22Rv1 (cell line): ENCODE measurements at regions not wholly inside any gene's neighbourhood (a gene's known extent, or its start where the extent isn't known, plus 50 kb on each side); places are given as distances from the start of the nearest gene placed in this dataset.

Experiments used
- H3K27ac ChIP-seq: fragments of 450-650 bp; 2 replicates; pipeline ENCODE4 v1.5.1; 2017
- CTCF ChIP-seq: fragments of 450-650 bp; IDR thresholded peaks from 2 replicates; pipeline ENCODE4 v1.5.1; 2017; ENCODE audit warnings: mild to moderate bottlenecking
- ZFX ChIP-seq: fragments of 450-650 bp; IDR thresholded peaks from 2 replicates; pipeline ENCODE4 v1.6.1; 2017; ENCODE audit warnings: antibody characterized with exemption, borderline replicate concordance

GRCh38 chr12:77273898-77274297 is 208.5 kb upstream of the E2F7 start:
- no peak overlapping the region for H3K27ac ChIP-seq
- TF ChIP-seq ZFX (no peak), CTCF (no peak)

- TF ChIP-seq ZFX, result no peak
- no peak for TF ChIP-seq CTCF
- H3K27ac ChIP-seq, result no peak overlapping the region
These were observed 191.6 kb upstream of the E2F7 start for GRCh38 chr12:77256956-77257355.

GRCh38 chr12:77253321-77253720 is 188.0 kb upstream of the E2F7 start:
- H3K27ac ChIP-seq, result no peak overlapping the region
- TF ChIP-seq ZFX, result no peak

- TF ChIP-seq ZFX (no peak), CTCF (no peak)
- H3K27ac ChIP-seq, result no peak overlapping the region
These were observed 186.4 kb upstream of the E2F7 start for GRCh38 chr12:77251799-77252198.

GRCh38 chr12:77249892-77250291 is 184.5 kb upstream of the E2F7 start:
- no peak for TF ChIP-seq ZFX
- no peak overlapping the region for H3K27ac ChIP-seq

GRCh38 chr12:77248036-77248435 is 182.7 kb upstream of the E2F7 start:
- no peak overlapping the region for H3K27ac ChIP-seq
- TF ChIP-seq CTCF (no peak), ZFX (no peak)

- no peak overlapping the region for H3K27ac ChIP-seq
- no peak for TF ChIP-seq CTCF
- no peak for TF ChIP-seq ZFX
These were observed 182.2 kb upstream of the E2F7 start for GRCh38 chr12:77247542-77247941.

- no peak for TF ChIP-seq ZFX
- TF ChIP-seq CTCF, result no peak
- no peak overlapping the region for H3K27ac ChIP-seq
These were observed 178.0 kb upstream of the E2F7 start for GRCh38 chr12:77243345-77243744.

- H3K27ac ChIP-seq, result no peak overlapping the region
- TF ChIP-seq CTCF (no peak), ZFX (no peak)
These were observed 174.2 kb upstream of the E2F7 start for GRCh38 chr12:77239617-77240016.
